ENCODE measurements at regions not wholly inside any gene's neighbourhood (a gene's known extent, or its start where the extent isn't known, plus 50 kb on each side); places are given as distances from the start of the nearest gene placed in this dataset.

- Histone ChIP-seq H3K9me3 (ENCODE audit: control insufficient read depth, insufficient read depth, low read length) (no peaks in the 10 kb centered on the region), H3K27me3 (ENCODE audit: control insufficient read depth, insufficient read depth, low read length) (no peaks in the 10 kb centered on the region), H3K4me3 (ENCODE audit: low read depth, low read length) (no peak overlapping the region), H3K27ac (ENCODE audit: low read depth, low read length) (no peak overlapping the region)
- CTCF ChIA-PET = interaction anchor here (0.7 kb wide), 1 partner anchor 14 kb away, joined by 3 read pairs; no protein-coding TSS in a partner anchor
- DNase-seq (ENCODE audit: low read depth, low spot score) = no peak
- TF ChIP-seq, protein P1, sequence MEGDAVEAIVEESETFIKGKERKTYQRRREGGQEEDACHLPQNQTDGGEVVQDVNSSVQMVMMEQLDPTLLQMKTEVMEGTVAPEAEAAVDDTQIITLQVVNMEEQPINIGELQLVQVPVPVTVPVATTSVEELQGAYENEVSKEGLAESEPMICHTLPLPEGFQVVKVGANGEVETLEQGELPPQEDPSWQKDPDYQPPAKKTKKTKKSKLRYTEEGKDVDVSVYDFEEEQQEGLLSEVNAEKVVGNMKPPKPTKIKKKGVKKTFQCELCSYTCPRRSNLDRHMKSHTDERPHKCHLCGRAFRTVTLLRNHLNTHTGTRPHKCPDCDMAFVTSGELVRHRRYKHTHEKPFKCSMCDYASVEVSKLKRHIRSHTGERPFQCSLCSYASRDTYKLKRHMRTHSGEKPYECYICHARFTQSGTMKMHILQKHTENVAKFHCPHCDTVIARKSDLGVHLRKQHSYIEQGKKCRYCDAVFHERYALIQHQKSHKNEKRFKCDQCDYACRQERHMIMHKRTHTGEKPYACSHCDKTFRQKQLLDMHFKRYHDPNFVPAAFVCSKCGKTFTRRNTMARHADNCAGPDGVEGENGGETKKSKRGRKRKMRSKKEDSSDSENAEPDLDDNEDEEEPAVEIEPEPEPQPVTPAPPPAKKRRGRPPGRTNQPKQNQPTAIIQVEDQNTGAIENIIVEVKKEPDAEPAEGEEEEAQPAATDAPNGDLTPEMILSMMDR (IDR thresholded peaks at IDR 0.05; ENCODE audit: low read depth, low read length) = no peak
- POLR2A ChIA-PET = no interaction called here
These were observed 152.3 kb downstream of the KCNE4 start for GRCh38 chr2:223203971-223204929.

DNA sequence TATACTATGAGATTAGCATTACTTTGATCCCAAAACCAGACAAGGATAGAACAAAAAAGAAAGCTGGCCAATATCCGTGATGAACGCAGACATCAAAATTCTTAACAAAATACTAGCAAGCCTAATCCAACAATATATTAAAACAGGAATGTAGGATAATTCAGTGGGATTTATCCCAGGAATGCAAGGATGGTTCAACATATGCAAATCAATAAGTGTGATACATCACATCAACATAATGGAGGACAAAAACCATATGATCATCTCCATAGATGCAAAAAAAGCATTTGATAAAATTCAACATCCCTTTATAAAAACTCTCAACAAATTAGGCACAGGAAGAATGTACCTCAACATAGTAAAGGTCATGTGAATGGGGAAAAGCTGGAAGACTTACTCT lies 158.5 kb downstream of the KCNE4 start:
- Histone ChIP-seq H3K27me3 (ENCODE audit: control insufficient read depth, insufficient read depth, low read length) (no peaks in the 10 kb centered on the region), H3K27ac (ENCODE audit: low read depth, low read length) (no peak overlapping the region), H3K4me3 (ENCODE audit: low read depth, low read length) (no peak overlapping the region), H3K9me3 (ENCODE audit: control insufficient read depth, insufficient read depth, low read length) (no peaks in the 10 kb centered on the region)
- TF ChIP-seq, protein P1 (IDR thresholded peaks at IDR 0.05; ENCODE audit: low read depth, low read length) = no peak
- CTCF ChIA-PET = no interaction called here
- no peak for DNase-seq (ENCODE audit: low read depth, low spot score)
- POLR2A ChIA-PET = no interaction called here

- H3K4me3 ChIP-seq (ENCODE audit: low read depth, low read length) = no peak overlapping the region
- CTCF ChIA-PET = interaction anchor here (0.7 to 1.5 kb wide), 3 partner anchors 33 to 243 kb away, joined by 3 to 6 read pairs (median 4); no protein-coding TSS in a partner anchor
- TF ChIP-seq, protein P1 (IDR thresholded peaks at IDR 0.05; ENCODE audit: low read depth, low read length) = no peak
- POLR2A ChIA-PET = no interaction called here
- H3K27ac ChIP-seq (ENCODE audit: low read depth, low read length) = no peak overlapping the region
- H3K9me3 ChIP-seq (ENCODE audit: control insufficient read depth, insufficient read depth, low read length) = no peaks in the 10 kb centered on the region
- DNase-seq (ENCODE audit: low read depth, low spot score) = no peak
- H3K27me3 ChIP-seq (ENCODE audit: control insufficient read depth, insufficient read depth, low read length) = no peaks in the 10 kb centered on the region
These were observed 162.6 kb downstream of the KCNE4 start for GRCh38 chr2:223214394-223215253.

- CTCF ChIA-PET = interaction anchor here (0.7 to 1.5 kb wide), 2 partner anchors 33 to 243 kb away, joined by 3 to 4 read pairs; no protein-coding TSS in a partner anchor
- TF ChIP-seq, protein P1 (IDR thresholded peaks at IDR 0.05; ENCODE audit: low read depth, low read length) = no peak
- Histone ChIP-seq H3K27ac (ENCODE audit: low read depth, low read length) (no peak overlapping the region), H3K27me3 (ENCODE audit: control insufficient read depth, insufficient read depth, low read length) (no peaks in the 10 kb centered on the region), H3K4me3 (ENCODE audit: low read depth, low read length) (no peak overlapping the region), H3K9me3 (ENCODE audit: control insufficient read depth, insufficient read depth, low read length) (no peaks in the 10 kb centered on the region)
- POLR2A ChIA-PET = no interaction called here
- no peak for DNase-seq (ENCODE audit: low read depth, low spot score)
These were observed 163.2 kb downstream of the KCNE4 start for GRCh38 chr2:223215254-223215516.

DNA sequence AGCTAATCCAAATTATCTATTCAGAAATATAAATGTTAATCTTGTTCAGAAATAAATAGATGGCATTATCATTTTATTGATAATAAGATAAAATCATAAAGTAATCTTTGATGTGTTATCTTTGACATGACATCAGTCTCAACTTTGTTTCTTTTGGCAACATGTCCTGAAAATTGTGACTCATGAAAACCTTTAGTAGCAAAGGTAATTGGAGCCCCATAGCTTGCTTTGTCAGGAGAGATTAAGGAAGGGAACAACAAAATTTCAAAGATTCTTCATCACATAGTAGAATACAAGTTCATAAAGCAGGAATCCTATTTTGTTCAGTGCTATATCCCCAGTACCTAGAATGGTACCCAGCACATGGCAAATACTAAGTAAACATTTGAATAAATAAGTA lies 165.4 kb downstream of the KCNE4 start:
- no peak overlapping the region for H3K4me3 ChIP-seq (ENCODE audit: low read depth, low read length)
- TF ChIP-seq, protein P1 (IDR thresholded peaks at IDR 0.05; ENCODE audit: low read depth, low read length) = no peak
- H3K27ac ChIP-seq (ENCODE audit: low read depth, low read length) = no peak overlapping the region
- ChIA-PET CTCF (no interaction called here), POLR2A (no interaction called here)
- no peaks in the 10 kb centered on the region for H3K27me3 ChIP-seq (ENCODE audit: control insufficient read depth, insufficient read depth, low read length)
- no peaks in the 10 kb centered on the region for H3K9me3 ChIP-seq (ENCODE audit: control insufficient read depth, insufficient read depth, low read length)
- DNase-seq (ENCODE audit: low read depth, low spot score) = no peak

Data from AG04450 (cell line).